Smooth muscle cell (in vitro differentiated cells): ENCODE measurements at regions not wholly inside any gene's neighbourhood (a gene's known extent, or its start where the extent isn't known, plus 50 kb on each side); places are given as distances from the start of the nearest gene placed in this dataset.

Experiments
- DNase-seq: peaks from one replicate; lab custom pipeline; 2025; ENCODE audit not compliant: unreplicated experiment; lab: John Stamatoyannopoulos, UW
- H2AFZ ChIP-seq: fragments of 200-600 bp; sonication (generic); 2 replicates; pipeline ENCODE4 v1.6.0; 2016; ENCODE audit warnings: antibody characterized with exemption, low read depth, mild to moderate bottlenecking
- H3F3A ChIP-seq: fragments of 200-600 bp; sonication (generic); 2 replicates; pipeline ENCODE4 v1.6.0; 2017; ENCODE audit warnings: antibody characterized with exemption, low read depth
- H3K27ac ChIP-seq: fragments of 200-600 bp; sonication (generic); 2 replicates; pipeline ENCODE4 v1.5.1; 2016; ENCODE audit warnings: low read depth, mild to moderate bottlenecking
- H3K27me3 ChIP-seq: fragments of 200-600 bp; sonication (generic); 2 replicates; pipeline ENCODE4 v1.6.1; 2016; ENCODE audit warnings: low read depth, mild to moderate bottlenecking
- H3K36me3 ChIP-seq: fragments of 200-600 bp; sonication (generic); 2 replicates; pipeline ENCODE4 v1.5.1; 2016; ENCODE audit warnings: low read depth
- H3K4me1 ChIP-seq: fragments of 200-600 bp; sonication (generic); 2 replicates; pipeline ENCODE4 v1.5.1; 2016; ENCODE audit warnings: low read depth
- H3K4me2 ChIP-seq: fragments of 200-600 bp; sonication (generic); 2 replicates; pipeline ENCODE4 v1.6.0; 2016; ENCODE audit warnings: mild to moderate bottlenecking
- H3K4me3 ChIP-seq: fragments of 200-600 bp; sonication (generic); 2 replicates; pipeline ENCODE4 v1.5.1; 2016; ENCODE audit warnings: mild to moderate bottlenecking
- H3K79me2 ChIP-seq: fragments of 200-600 bp; sonication (generic); 2 replicates; pipeline ENCODE4 v1.6.0; 2016; ENCODE audit warnings: low read depth, mild to moderate bottlenecking
- H3K9ac ChIP-seq: fragments of 200-600 bp; sonication (generic); 2 replicates; pipeline ENCODE4 v1.6.0; 2016; ENCODE audit warnings: low read depth
- H3K9me3 ChIP-seq: fragments of 200-600 bp; sonication (generic); replicated peaks from 2 replicates; pipeline ENCODE4 v1.5.1; 2016; ENCODE audit warnings: low read depth
- H4K20me1 ChIP-seq: fragments of 200-600 bp; sonication (generic); 2 replicates; pipeline ENCODE4 v1.6.0; 2016; ENCODE audit warnings: low read depth
- WGBS: methylation state at CpG from one replicate; pipeline ENCODE4 v1.1.7; 2016; ENCODE audit warnings: low lambda C conversion rate; 5-methylcytosine and 5-hydroxymethylcytosine counted together
- TF ChIP-seq, protein P1 (sequence below): fragments of 200-600 bp; sonication (generic); IDR thresholded peaks from 2 replicates; pipeline ENCODE4 v1.5.1; 2017; ENCODE audit warnings: borderline replicate concordance, mild to moderate bottlenecking, antibody characterized with exemption; ENCODE audit not compliant: insufficient read depth, poor library complexity, severe bottlenecking

DNA sequence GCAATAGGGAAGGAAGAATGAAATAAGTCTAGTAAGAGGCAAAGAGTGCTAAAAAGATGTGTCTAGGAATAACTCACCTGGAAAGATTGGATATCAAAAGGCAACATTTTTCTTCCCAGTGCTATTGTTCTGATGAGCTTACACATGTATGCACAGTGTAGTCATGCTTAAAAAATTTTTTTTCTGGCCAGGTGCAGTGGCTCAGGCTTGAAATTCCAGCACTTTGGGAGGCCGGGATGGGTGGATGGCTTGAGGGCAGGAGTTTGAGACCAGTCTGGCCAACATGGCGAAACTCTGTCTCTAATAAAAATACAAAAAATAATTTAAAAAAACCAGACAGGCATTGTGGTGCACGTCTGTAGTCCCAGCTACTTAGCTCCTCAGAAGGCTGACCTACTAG, 795.8 kb upstream of the IGFBP7 start:
- no peak overlapping the region for H3K27ac ChIP-seq
- no peaks in the 10 kb centered on the region for H3F3A ChIP-seq
- 87% methylated on average over 3 of the region's 3 CpGs for WGBS
- no peak overlapping the region for H2AFZ ChIP-seq
- no peaks in the 10 kb centered on the region for H3K9me3 ChIP-seq
- no peaks in the 10 kb centered on the region for H4K20me1 ChIP-seq
- H3K27me3 ChIP-seq, result no peaks in the 10 kb centered on the region
- no peaks in the 10 kb centered on the region for H3K79me2 ChIP-seq
- DNase-seq, result no peak
- TF ChIP-seq, protein P1, sequence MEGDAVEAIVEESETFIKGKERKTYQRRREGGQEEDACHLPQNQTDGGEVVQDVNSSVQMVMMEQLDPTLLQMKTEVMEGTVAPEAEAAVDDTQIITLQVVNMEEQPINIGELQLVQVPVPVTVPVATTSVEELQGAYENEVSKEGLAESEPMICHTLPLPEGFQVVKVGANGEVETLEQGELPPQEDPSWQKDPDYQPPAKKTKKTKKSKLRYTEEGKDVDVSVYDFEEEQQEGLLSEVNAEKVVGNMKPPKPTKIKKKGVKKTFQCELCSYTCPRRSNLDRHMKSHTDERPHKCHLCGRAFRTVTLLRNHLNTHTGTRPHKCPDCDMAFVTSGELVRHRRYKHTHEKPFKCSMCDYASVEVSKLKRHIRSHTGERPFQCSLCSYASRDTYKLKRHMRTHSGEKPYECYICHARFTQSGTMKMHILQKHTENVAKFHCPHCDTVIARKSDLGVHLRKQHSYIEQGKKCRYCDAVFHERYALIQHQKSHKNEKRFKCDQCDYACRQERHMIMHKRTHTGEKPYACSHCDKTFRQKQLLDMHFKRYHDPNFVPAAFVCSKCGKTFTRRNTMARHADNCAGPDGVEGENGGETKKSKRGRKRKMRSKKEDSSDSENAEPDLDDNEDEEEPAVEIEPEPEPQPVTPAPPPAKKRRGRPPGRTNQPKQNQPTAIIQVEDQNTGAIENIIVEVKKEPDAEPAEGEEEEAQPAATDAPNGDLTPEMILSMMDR, result no peak
- no peaks in the 10 kb centered on the region for H3K4me1 ChIP-seq
- H3K9ac ChIP-seq, result no peak overlapping the region
- no peak overlapping the region for H3K4me2 ChIP-seq
- no peak overlapping the region for H3K4me3 ChIP-seq
- no peaks in the 10 kb centered on the region for H3K36me3 ChIP-seq

- WGBS, result 60% methylated on average over 3 of the region's 3 CpGs
- H3K36me3 ChIP-seq, result no peaks in the 10 kb centered on the region
These were observed 766.9 kb upstream of the IGFBP7 start for GRCh38 chr4:57877047-57877458.

GRCh38 chr4:57875829-57876392, 765.7 kb upstream of the IGFBP7 start:
- Histone ChIP-seq H3K9ac (no peak overlapping the region), H3K4me1 (no peaks in the 10 kb centered on the region), H3F3A (no peaks in the 10 kb centered on the region), H3K79me2 (no peaks in the 10 kb centered on the region), H3K4me3 (no peak overlapping the region), H2AFZ (no peak overlapping the region), H3K27me3 (no peaks in the 10 kb centered on the region), H3K27ac (no peak overlapping the region), H3K9me3 (no peaks in the 10 kb centered on the region), H3K4me2 (no peak overlapping the region), H3K36me3 (no peaks in the 10 kb centered on the region), H4K20me1 (no peaks in the 10 kb centered on the region)
- WGBS, result 93% methylated on average over 2 of the region's 2 CpGs
- no peak for DNase-seq
- TF ChIP-seq, protein P1, result no peak

More at GRCh38 chr4:57877047-57877458, 766.9 kb upstream of the IGFBP7 start:
- no peak overlapping the region for H3K27ac ChIP-seq
- TF ChIP-seq, protein P1, result no peak
- no peak overlapping the region for H3K4me3 ChIP-seq
- H4K20me1 ChIP-seq, result no peaks in the 10 kb centered on the region
- no peaks in the 10 kb centered on the region for H3K27me3 ChIP-seq
- H3K9me3 ChIP-seq, result no peaks in the 10 kb centered on the region
- no peaks in the 10 kb centered on the region for H3K79me2 ChIP-seq
- no peaks in the 10 kb centered on the region for H3F3A ChIP-seq
- H3K9ac ChIP-seq, result no peak overlapping the region
- DNase-seq, result no peak
- peak overlapping the region; percentile 12 for H2AFZ ChIP-seq
- no peak overlapping the region for H3K4me2 ChIP-seq
- H3K4me1 ChIP-seq, result no peaks in the 10 kb centered on the region

- no peak overlapping the region for H3K27ac ChIP-seq
- H3K4me2 ChIP-seq, result no peak overlapping the region
- no peaks in the 10 kb centered on the region for H3K4me1 ChIP-seq
- H3K36me3 ChIP-seq, result no peaks in the 10 kb centered on the region
- no peaks in the 10 kb centered on the region for H3K79me2 ChIP-seq
- H4K20me1 ChIP-seq, result no peaks in the 10 kb centered on the region
- H3K27me3 ChIP-seq, result no peaks in the 10 kb centered on the region
- H3K9ac ChIP-seq, result no peak overlapping the region
- H3K4me3 ChIP-seq, result no peak overlapping the region
- 78% methylated on average over 2 of the region's 2 CpGs for WGBS
- TF ChIP-seq, protein P1, result no peak
- no peaks in the 10 kb centered on the region for H3K9me3 ChIP-seq
- H3F3A ChIP-seq, result no peaks in the 10 kb centered on the region
- DNase-seq, result no peak
- H2AFZ ChIP-seq, result no peak overlapping the region
These were observed 756.4 kb upstream of the IGFBP7 start for GRCh38 chr4:57866468-57867171.
